Heart left ventricle (tissue), 13 donors: ENCODE measurements at regions not wholly inside any gene's neighbourhood (a gene's known extent, or its start where the extent isn't known, plus 50 kb on each side); places are given as distances from the start of the nearest gene placed in this dataset.

Experiments used
- POLR2A ChIP-seq, 2 donors: fragments of 450-650 bp; IDR thresholded peaks; one replicate each; pipeline ENCODE4 v1.6.1; 2017; ENCODE audit warnings: antibody characterized with exemption in 2 of 2, mild to moderate bottlenecking in 2 of 2, moderate library complexity in 2 of 2
- TF ChIP-seq, protein P1 (sequence below), 12 donors: fragments of 200-600 bp; sonication (generic) in 4 of 12; IDR thresholded peaks; one replicate each; pipeline versions ENCODE4 v1.5.0 to v1.8.0; 2018 to 2022; ENCODE audit warnings: antibody characterized with exemption in 12 of 12, mild to moderate bottlenecking in 5 of 12
- donor health status: ischemic (EF 13 %, LVEDD 7.1; RV severe dilation, severe dysfunction).
- donor health status: DM: no; HTN: yes; CAD: no.
- donor health status: DM: no; HTN: no; CAD: no.
- donor health status: ischemic (EF 25% LVEDD 6.9; RV normal size, moderate dysfunction).
- donor health status: ischemic (EF 25% LVEDD 5.7; RV mildly dilated, moderate dysfunction).
- donor health status: ischemic (EF 35%, LVEDD 5.7; RV mildly dilated, moderate dysfunction).
- donor health status: nonischemic (EF 11% LVEDD 7.7; RV severe dilation, severe dysfunction).
- donor health status: DM: yes; HTN: yes; CAD: no.
- donor health status: PGD.
- donor health status: ischemic (EF 29% LVEDD 5.4; RV normal size, mild dysfunction).
- donor health status: nonischemic (EF 23%, LVEDD 6.1; RV moderate dilation, normal function).

DNA sequence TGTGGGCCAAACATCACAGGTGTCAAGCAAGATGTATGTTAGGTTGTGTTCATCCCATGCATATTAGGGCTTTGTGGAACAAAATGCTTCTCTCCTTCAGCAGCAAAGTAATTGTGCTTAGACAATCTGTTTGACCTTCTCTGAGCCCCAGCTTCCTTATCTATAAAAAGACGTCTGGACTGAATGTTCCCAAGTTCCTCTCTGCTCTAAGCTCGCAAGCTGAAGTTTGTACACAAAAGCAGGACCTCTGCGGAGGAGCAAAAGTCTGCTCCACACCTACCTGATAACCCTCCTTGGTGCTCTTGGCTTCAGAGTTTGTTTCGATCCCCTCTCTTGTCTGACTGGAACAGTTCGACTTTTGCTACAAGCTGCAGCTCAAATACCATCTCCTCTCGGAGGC is 95.7 kb upstream of the UBL3 start:
- TF ChIP-seq, protein P1, sequence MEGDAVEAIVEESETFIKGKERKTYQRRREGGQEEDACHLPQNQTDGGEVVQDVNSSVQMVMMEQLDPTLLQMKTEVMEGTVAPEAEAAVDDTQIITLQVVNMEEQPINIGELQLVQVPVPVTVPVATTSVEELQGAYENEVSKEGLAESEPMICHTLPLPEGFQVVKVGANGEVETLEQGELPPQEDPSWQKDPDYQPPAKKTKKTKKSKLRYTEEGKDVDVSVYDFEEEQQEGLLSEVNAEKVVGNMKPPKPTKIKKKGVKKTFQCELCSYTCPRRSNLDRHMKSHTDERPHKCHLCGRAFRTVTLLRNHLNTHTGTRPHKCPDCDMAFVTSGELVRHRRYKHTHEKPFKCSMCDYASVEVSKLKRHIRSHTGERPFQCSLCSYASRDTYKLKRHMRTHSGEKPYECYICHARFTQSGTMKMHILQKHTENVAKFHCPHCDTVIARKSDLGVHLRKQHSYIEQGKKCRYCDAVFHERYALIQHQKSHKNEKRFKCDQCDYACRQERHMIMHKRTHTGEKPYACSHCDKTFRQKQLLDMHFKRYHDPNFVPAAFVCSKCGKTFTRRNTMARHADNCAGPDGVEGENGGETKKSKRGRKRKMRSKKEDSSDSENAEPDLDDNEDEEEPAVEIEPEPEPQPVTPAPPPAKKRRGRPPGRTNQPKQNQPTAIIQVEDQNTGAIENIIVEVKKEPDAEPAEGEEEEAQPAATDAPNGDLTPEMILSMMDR (IDR thresholded peaks at IDR 0.05), result no peak
- TF ChIP-seq POLR2A (IDR thresholded peaks at IDR 0.05), result no peak
